Tibial nerve (tissue), 3 donors: ENCODE measurements at regions not wholly inside any gene's neighbourhood (a gene's known extent, or its start where the extent isn't known, plus 50 kb on each side); places are given as distances from the start of the nearest gene placed in this dataset.

ENCODE experiments used
- CTCF ChIP-seq, 5 experiments: fragments of 200-600 bp in 3 of 5; fragments of 450-650 bp in 2 of 5; sonication (generic) in 3 of 5; IDR thresholded peaks; one replicate each; pipeline ENCODE4 v1.5.1; 2016 to 2019; ENCODE audit warnings: antibody characterized with exemption in 5 of 5, mild to moderate bottlenecking in 3 of 5, moderate library complexity in 2 of 5
- POLR2A ChIP-seq, 2 donors: fragments of 450-650 bp; IDR thresholded peaks; one replicate each; pipeline ENCODE4 v1.6.1; 2017; ENCODE audit warnings: antibody characterized with exemption in 2 of 2, mild to moderate bottlenecking in 2 of 2, moderate library complexity in 2 of 2

GRCh38 chr2:58572731-58573130 is 331.6 kb upstream of the FANCL start:
- TF ChIP-seq CTCF (IDR thresholded peaks at IDR 0.05): no peak
- no peak for TF ChIP-seq POLR2A (IDR thresholded peaks at IDR 0.05)
